IPS-11a (cell line): ENCODE measurements at regions not wholly inside any gene's neighbourhood (a gene's known extent, or its start where the extent isn't known, plus 50 kb on each side); places are given as distances from the start of the nearest gene placed in this dataset.

Experiments used
- H3K4me3 ChIP-seq: one replicate; pipeline ENCODE4 v1.5.1; 2013; ENCODE audit warnings: low read depth, low read length, control low read depth

DNA sequence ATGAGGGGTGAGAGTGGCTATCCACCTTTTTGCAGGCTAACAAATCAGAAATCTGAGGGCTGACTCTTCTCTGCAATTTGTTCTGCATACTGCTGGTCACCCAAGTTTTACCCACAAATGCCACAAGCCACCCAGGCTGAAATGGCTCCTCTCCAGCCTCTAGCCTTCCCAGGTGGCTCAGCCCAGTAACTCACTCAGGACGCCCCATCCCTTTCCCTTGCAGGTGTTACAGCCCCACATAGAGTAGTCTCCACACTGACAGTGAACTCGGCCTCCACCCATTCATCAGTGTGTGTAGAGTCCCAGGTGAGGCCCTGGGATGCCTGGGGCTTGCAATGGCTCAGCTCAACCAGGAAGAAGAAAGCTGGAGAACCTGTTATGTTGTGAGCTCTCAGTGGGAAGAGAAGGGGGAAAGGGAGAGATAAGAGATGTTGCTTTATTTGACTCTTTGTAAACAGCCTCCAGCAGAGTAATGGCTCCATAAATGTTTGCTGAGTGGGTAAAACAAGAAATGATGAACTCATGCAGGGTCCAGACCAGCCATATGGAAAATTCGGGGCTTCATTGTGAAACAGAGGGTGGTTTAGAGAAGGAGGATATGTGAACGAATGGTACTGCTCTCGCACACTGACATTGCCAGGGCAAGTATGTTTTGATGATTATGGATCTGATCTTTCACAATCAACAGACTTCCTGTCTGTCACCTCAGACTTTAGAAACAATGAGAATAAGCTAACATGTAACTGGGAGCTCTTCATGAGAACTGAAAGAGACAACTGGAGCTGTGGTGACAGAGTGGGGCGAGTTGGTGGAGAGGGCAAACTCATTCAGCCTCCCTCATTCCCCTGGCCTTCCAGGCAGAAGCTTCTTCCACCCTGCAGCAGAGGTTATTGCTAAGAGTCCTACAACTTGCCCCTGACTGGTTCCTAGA, 74.2 kb upstream of the RFC3 start:
- no peak overlapping the region for H3K4me3 ChIP-seq

DNA sequence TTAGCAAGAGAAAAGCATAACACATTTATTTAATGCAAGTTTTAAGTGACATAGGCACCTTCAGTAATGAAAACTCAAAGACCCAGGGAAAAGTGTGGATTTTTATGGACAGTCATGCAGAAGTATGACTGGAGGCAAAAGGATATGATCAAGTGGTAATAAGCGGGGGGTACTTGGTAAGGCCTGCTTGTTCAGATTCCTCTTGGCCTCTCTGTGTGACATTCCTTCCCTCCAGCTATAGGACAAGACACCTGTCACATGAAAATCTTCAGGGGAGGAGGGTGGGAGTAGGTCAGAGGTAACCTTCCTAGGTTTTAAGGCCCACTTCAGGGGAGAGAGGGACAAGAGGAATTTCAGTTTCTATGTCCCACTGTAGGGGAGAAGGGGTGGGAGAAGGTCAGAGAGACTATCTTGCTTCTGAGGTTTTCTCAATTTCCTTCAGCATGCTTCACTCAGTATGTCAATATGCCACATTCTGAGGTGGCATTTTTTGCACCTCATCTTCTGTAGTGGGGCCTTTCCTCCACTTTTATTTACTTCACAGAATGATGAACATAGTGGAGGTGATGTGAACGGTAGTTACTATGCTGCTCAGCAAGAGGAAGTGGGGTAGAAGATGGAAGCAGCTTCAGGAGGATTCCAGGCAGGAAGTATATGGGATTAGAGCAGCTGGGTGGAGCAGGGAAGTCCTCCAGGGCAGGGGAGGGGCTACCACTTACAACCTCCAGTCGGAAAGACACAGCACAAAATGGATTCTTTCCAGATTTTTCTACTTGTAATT, 73.2 kb upstream of the RFC3 start:
- no peak overlapping the region for H3K4me3 ChIP-seq

DNA sequence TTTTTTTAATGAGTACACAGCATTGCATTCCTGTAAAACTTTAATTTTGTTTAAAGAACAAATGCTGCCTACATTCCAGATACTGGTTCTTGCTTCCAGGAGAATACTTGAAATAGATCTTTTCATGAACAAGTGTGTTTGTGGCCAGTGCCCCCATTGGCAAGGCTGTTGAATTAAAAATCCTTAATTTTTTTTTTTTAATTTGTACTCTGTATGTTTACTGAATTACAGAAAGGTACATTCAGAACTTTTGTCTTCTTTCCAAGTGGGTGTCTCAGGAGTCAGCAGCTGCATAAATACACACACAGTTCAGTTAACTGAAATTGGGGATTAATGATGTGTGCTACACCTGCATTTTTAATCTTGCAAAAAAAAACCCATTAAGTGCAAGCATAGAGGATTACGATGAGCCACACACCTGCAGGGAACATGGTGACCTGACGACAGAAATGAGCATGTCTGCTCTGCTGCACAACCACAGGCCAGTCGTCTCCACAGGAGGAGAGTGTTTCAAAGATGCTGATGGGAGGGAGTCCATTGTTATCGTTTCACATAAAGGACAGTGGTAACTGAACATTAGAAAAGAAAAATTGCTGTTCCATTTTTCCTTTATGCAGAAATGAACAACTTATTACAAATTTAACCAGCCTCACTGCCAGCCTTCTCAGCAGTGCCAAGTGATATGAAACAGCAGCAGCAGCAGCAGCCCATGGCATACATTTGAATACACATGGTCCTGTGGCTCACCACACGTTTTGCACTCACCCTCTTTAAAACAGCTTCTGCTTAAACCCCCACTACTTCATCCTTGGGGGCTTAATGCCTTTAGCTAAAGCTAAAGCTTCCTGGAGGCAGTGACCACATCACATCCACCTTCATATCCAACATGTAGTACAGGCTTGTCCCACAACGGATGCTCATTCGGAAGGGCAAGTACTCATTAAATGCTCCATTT, 72.3 kb upstream of the RFC3 start:
- no peak overlapping the region for H3K4me3 ChIP-seq

DNA sequence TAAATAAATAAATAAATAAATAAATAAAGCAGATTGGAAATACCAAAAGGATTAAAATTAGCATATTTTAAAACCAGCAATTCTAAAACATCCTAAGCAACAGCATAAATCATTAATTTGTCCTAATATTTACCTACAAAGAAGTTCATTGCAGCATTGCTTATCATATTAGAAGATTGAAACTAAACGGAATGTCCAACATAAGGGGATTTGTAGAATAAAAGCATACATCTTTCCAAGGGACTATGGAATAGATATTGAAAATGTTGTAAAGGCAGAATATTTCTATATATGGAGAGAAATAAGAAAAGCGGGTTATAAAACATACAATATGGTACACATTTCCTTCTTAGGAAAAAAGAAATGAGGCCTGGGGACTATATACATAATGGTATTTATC, 71.1 kb upstream of the RFC3 start:
- H3K4me3 ChIP-seq, result no peak overlapping the region

DNA sequence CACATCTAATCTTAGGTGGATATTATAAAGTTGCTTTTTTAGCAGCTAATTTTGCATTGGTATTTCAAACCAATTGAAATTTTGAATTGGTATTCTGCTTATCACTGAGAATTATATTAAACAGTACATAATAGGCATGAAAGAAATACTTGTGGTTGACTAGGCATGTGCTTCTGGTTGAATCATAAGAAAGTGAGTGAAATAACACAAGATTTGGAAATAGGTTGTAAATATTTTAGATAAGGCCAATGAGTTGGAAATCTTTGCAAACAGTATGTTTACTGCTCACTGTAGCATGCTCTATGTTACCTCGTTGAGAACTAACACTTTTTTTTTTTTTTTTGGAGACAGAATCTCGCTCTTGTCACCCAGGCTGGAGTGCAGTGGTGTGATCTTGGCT, 66.8 kb upstream of the RFC3 start:
- H3K4me3 ChIP-seq, result no peak overlapping the region

DNA sequence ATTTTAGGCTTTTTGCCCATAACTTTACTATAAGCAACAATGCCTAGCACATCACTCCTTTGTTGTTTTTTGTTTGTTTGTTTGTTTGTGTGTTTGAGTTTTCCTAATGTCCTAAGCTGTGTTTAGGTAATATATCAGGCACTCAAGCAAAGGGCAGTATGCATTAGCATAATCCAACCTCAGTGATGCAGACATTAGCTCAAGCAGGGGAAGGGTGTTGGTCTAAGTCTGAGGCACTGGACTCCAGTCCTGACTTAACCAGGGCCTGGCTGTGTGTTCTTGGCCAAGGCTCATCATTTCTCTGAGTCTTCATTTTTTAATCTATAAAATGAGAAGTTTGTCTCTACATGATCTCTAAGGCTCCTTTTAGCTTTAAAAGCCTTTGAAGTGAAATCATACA, 65.9 kb upstream of the RFC3 start:
- no peak overlapping the region for H3K4me3 ChIP-seq

DNA sequence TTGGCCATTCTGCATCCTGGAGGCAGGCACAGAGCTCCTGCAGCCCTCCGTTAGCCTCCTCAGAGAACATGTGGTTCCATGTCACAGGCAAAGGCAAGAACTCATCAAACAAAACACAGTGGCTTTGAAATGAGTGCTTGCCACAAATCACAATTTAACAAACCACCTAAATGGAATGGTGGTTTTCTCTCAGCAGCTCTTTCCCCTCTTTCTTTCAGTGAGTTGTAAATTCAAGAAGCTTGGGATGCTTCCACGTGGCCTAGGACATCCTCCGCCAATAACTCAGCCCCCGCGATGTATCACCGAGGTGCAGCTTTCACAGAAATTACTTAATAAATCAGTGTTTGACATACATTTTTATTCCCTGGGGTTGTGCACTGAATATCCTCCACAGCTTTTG, 65.4 kb upstream of the RFC3 start:
- H3K4me3 ChIP-seq, result no peak overlapping the region

DNA sequence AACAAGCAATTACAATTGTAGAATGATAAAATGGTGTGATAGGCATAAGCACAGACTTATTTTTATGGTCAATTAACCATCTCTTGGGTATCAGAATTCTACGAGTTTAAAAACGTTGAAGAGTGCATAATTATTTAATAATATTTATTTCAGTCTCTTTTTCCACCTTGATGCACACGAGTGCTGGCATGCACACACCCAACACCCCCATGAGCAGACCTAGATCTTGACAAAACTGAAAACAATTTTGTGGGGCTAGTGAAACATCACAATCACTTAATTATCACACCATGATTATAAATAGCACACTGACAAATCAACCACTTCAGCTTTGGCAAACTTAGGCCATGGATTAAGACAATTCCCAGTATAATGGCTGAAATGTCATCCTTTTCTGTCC, 61.0 kb upstream of the RFC3 start:
- no peak overlapping the region for H3K4me3 ChIP-seq

DNA sequence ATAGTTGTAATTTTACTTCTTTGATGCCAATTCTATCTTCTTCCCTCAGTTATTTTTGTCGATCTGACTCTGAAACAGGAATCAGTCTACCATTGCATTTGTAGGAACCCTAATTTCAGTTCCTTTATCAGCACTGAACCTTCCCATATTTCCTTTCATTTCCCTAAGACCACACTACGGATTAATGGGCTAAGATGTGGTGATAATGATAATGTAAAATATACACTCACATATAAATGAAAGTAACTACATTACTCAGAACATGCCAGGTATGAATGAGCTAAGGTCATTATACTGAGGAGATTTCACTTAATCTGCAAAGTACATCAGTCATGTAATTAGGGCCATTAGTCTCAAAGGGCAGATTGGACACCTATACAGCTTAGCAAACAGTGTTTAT, 60.2 kb upstream of the RFC3 start:
- H3K4me3 ChIP-seq, result no peak overlapping the region

DNA sequence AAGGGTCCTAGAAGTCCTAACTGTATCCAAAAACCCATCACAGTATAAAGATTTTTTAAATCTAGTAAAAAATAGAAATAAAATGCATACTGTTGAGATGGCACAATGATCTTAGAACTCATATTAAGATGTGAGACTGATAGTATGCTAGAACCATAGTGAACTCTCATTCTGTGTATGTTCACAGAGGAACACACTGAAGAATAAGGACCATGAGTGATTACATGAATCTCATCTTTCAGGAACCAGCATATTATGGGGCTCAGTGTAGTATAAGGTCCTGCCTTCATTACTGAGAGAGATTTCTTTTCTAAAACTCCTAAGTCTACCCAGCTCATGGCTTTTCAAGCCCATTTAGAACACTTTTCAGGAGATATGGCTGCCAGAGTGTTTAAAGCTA, 59.8 kb upstream of the RFC3 start:
- H3K4me3 ChIP-seq, result no peak overlapping the region

DNA sequence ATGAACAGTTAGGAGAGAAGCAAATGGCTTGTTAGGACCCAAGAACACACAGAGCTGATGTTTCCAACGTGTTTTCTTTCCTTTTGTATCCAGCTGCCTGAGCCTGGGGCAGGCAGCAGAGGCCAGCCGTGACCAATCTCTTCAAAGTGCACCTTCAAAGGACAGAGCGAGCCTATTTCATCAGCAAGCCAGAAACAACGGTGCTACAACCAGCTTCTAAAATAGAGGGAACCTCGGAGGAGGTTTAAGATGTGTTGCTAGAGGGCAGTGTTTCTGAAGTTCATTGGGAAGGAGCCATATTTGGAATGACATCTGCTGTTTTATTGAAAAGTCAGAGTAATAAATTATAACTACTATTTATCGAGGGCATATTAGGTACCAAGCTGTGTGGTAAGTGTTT, 56.2 kb upstream of the RFC3 start:
- no peak overlapping the region for H3K4me3 ChIP-seq

DNA sequence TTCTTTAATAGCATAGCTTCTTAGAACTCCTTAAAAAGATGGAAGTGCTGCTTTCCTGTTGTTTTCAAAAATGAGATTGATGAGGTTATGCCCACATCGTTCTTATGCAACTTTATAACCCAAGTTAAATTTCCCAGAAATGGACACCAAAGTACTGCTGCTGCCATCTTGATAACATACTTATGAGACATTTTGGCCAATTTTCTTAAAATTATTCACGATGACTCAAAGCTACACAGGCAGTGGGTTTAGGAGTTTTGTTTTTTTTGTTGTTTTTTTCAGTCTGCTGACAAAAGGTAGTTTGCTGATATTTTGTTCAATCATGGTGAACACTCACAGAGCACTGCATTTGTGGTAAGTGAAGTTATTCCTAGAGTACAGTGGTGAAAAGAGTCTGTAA, 54.9 kb upstream of the RFC3 start:
- H3K4me3 ChIP-seq, result no peak overlapping the region

DNA sequence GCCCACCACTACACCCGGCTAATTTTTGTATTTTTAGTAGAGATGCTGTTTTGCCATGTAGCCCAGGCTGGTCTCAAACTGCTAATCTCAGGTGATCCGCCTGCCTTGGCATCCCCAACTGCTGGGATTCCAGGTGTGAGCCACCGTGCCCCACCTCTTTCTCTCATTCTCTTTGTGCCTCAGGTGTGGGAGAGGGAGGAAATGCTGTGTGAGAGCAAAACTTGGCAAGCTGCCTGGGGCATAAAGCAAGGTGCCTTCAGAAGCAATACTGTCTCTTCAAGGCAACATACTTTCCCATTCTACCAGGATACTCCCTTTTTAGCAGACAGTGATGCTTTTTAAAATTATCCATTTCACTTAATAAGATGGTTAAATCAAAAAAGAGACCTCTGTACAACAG, 53.2 kb upstream of the RFC3 start:
- no peak overlapping the region for H3K4me3 ChIP-seq

DNA sequence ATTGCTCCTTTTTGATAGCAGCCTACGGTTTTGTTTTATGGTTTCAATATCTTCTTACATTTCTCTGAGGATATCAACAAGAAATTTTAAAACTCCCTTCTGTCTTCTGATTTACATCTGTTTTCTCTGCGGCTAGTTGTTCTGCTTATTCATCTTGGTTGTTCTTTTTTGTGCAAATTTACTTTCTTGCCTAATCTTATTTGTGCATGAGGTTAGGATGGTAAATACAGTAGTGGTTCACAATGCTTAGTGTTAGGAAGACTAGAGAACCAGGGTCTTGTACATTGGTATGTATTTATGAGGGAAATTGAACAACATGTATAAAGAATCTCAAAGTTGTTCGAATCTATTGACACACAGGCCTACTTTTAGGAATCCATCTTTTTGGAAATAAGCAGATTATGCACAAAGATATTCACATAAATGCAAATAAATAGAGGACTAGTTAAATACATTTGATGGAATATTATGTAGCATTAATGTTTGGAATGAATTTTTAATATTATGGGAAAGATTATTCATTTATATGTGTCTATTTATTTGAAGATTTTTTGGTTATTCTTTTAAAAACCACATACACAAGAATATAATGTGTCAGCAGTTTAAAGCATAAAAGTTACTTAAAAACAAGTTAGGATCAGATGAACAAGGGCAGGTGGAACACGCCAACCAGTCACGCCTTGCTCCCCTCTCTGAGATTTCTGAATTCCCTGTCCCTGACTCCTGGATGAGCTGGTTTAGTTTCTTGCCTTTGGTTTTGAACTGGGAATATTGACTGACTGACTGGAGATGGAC, 51.4 kb upstream of the RFC3 start:
- no peak overlapping the region for H3K4me3 ChIP-seq

DNA sequence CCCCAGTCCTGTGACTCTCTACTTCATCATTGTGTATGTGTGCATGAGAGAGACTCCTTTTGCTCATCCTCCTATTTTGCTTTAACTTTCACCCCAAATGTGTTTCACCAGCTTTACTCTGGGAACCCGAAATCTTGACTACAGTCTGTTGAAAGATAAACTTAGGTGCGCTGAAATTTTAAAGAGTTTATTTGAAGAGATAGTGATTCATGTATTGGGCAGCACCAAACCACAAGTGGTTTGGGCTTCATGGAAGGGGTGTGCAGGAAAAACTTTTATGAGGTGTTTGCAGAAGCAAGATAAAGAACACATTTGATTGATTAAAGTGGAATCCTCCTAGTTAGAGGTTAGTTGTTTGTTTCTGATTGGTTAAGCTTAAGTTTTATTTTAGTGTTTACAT, 50.8 kb upstream of the RFC3 start:
- H3K4me3 ChIP-seq, result no peak overlapping the region
